Neural progenitor cell (in vitro differentiated cells): ENCODE measurements at regions not wholly inside any gene's neighbourhood (a gene's known extent, or its start where the extent isn't known, plus 50 kb on each side); places are given as distances from the start of the nearest gene placed in this dataset.

Experiments
- DNase-seq: peaks from one replicate; pipeline ENCODE4 v3.0.0-alpha.2; 2016; ENCODE audit warnings: low spot score
- H2AFZ ChIP-seq: fragments of 200-600 bp; sonication (generic); replicated peaks from 2 replicates; pipeline ENCODE4 v1.6.1; 2016; ENCODE audit warnings: antibody characterized with exemption
- H3F3A ChIP-seq: fragments of 200-600 bp; sonication (generic); 2 replicates; pipeline ENCODE4 v1.6.1; 2016; ENCODE audit warnings: antibody characterized with exemption, low read depth
- H3K27ac ChIP-seq: fragments of 200-600 bp; sonication (generic); 2 replicates; pipeline ENCODE4 v1.5.1; 2016; ENCODE audit warnings: mild to moderate bottlenecking
- H3K27me3 ChIP-seq: fragments of 200-600 bp; sonication (generic); 2 replicates; pipeline ENCODE4 v1.6.1; 2016; ENCODE audit warnings: mild to moderate bottlenecking, moderate library complexity
- H3K36me3 ChIP-seq: fragments of 200-600 bp; sonication (generic); 2 replicates; pipeline ENCODE4 v1.5.1; 2016
- H3K4me1 ChIP-seq: fragments of 200-600 bp; sonication (generic); 2 replicates; pipeline ENCODE4 v1.6.1; 2016; ENCODE audit warnings: mixed run types
- H3K4me2 ChIP-seq: fragments of 200-600 bp; sonication (generic); 2 replicates; pipeline ENCODE4 v1.6.1; 2016
- H3K4me3 ChIP-seq: fragments of 200-600 bp; sonication (generic); 2 replicates; pipeline ENCODE4 v1.5.1; 2016
- H3K79me2 ChIP-seq: fragments of 200-600 bp; sonication (generic); 2 replicates; pipeline ENCODE4 v1.6.1; 2016; ENCODE audit warnings: low read depth
- H3K9ac ChIP-seq: fragments of 200-600 bp; sonication (generic); 2 replicates; pipeline ENCODE4 v1.6.1; 2016
- H3K9me3 ChIP-seq: fragments of 200-600 bp; sonication (generic); 2 replicates; pipeline ENCODE4 v1.5.1; 2016; ENCODE audit warnings: low read depth
- H4K20me1 ChIP-seq: fragments of 200-600 bp; sonication (generic); 2 replicates; pipeline ENCODE4 v1.6.1; 2016; ENCODE audit warnings: low read depth
- H3K27ac Mint-ChIP-seq: 3 replicates; pipeline ENCODE4 v1.8.0; 2021; ENCODE audit warnings: mixed read lengths
- H3K27me3 Mint-ChIP-seq: 2 replicates; pipeline ENCODE4 v1.8.0; 2022; ENCODE audit warnings: low read depth, mild to moderate bottlenecking, inconsistent platforms, moderate library complexity, mixed read lengths; ENCODE audit not compliant: insufficient read depth
- H3K36me3 Mint-ChIP-seq: 3 replicates; pipeline ENCODE4 v1.8.0; 2021; ENCODE audit warnings: mixed read lengths
- H3K4me1 Mint-ChIP-seq: 3 replicates; pipeline ENCODE4 v1.8.0; 2021; ENCODE audit warnings: mixed read lengths
- H3K4me3 Mint-ChIP-seq: 3 replicates; pipeline ENCODE4 v1.8.0; 2021; ENCODE audit warnings: mild to moderate bottlenecking, moderate library complexity, mixed read lengths
- H3K9me3 Mint-ChIP-seq: 3 replicates; pipeline ENCODE4 v1.8.0; 2020; ENCODE audit warnings: mixed read lengths
- EZH2 ChIP-seq: fragments of 200-600 bp; sonication (generic); IDR thresholded peaks from 2 replicates; pipeline ENCODE4 v1.6.1; 2017; ENCODE audit warnings: antibody characterized with exemption, mild to moderate bottlenecking, moderate library complexity
- EZH2phosphoT487 ChIP-seq: fragments of 200-600 bp; sonication (generic); IDR thresholded peaks from 2 replicates; pipeline ENCODE4 v1.6.1; 2017; ENCODE audit warnings: antibody characterized with exemption
- TF ChIP-seq, protein P1 (sequence below): fragments of 200-600 bp; sonication (generic); IDR thresholded peaks from 2 replicates; pipeline ENCODE4 v1.5.1; 2017; ENCODE audit warnings: antibody characterized with exemption, mild to moderate bottlenecking

- no peaks in the 10 kb centered on the region for H3K4me1 ChIP-seq
- no peaks in the 10 kb centered on the region for H3K9me3 ChIP-seq
- no peak overlapping the region for H3K4me2 ChIP-seq
- H3K9me3 Mint-ChIP-seq, result no peaks in the 10 kb centered on the region
- H3K36me3 ChIP-seq, result no peaks in the 10 kb centered on the region
- TF ChIP-seq EZH2phosphoT487 (no peak), EZH2 (no peak)
- TF ChIP-seq, protein P1, sequence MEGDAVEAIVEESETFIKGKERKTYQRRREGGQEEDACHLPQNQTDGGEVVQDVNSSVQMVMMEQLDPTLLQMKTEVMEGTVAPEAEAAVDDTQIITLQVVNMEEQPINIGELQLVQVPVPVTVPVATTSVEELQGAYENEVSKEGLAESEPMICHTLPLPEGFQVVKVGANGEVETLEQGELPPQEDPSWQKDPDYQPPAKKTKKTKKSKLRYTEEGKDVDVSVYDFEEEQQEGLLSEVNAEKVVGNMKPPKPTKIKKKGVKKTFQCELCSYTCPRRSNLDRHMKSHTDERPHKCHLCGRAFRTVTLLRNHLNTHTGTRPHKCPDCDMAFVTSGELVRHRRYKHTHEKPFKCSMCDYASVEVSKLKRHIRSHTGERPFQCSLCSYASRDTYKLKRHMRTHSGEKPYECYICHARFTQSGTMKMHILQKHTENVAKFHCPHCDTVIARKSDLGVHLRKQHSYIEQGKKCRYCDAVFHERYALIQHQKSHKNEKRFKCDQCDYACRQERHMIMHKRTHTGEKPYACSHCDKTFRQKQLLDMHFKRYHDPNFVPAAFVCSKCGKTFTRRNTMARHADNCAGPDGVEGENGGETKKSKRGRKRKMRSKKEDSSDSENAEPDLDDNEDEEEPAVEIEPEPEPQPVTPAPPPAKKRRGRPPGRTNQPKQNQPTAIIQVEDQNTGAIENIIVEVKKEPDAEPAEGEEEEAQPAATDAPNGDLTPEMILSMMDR, result no peak
- no peak for DNase-seq
- no peaks in the 10 kb centered on the region for H4K20me1 ChIP-seq
- no peaks in the 10 kb centered on the region for H3K36me3 Mint-ChIP-seq
- H3K9ac ChIP-seq, result no peak overlapping the region
- H3K4me3 Mint-ChIP-seq, result no peak overlapping the region
- H3K27ac ChIP-seq, result no peak overlapping the region
- H3K4me1 Mint-ChIP-seq, result no peaks in the 10 kb centered on the region
- no peaks in the 10 kb centered on the region for H3K79me2 ChIP-seq
- no peaks in the 10 kb centered on the region for H3K27me3 Mint-ChIP-seq
- no peak overlapping the region for H3K27ac Mint-ChIP-seq
- H2AFZ ChIP-seq, result no peak overlapping the region
- no peak overlapping the region for H3K4me3 ChIP-seq
- no peaks in the 10 kb centered on the region for H3F3A ChIP-seq
- H3K27me3 ChIP-seq, result no peaks in the 10 kb centered on the region
These were observed 1211.8 kb upstream of the SLC39A10 start for GRCh38 chr2:194445226-194445625.

- Histone ChIP-seq H3K36me3 (no peaks in the 10 kb centered on the region), H3K27me3 (no peaks in the 10 kb centered on the region), H4K20me1 (no peaks in the 10 kb centered on the region), H3F3A (no peaks in the 10 kb centered on the region), H3K9me3 (no peaks in the 10 kb centered on the region), H3K4me3 (no peak overlapping the region), H3K4me2 (no peak overlapping the region), H3K4me1 (no peaks in the 10 kb centered on the region), H2AFZ (no peak overlapping the region), H3K9ac (no peak overlapping the region), H3K79me2 (no peaks in the 10 kb centered on the region), H3K27ac (no peak overlapping the region)
- Mint-ChIP-seq H3K4me3 (no peak overlapping the region), H3K27me3 (no peaks in the 10 kb centered on the region), H3K36me3 (no peaks in the 10 kb centered on the region), H3K4me1 (no peaks in the 10 kb centered on the region), H3K9me3 (no peaks in the 10 kb centered on the region), H3K27ac (no peak overlapping the region)
- TF ChIP-seq EZH2phosphoT487 (no peak), EZH2 (no peak)
- TF ChIP-seq, protein P1, result no peak
- DNase-seq, result no peak
These were observed 1213.1 kb upstream of the SLC39A10 start for GRCh38 chr2:194443926-194444325.

DNA sequence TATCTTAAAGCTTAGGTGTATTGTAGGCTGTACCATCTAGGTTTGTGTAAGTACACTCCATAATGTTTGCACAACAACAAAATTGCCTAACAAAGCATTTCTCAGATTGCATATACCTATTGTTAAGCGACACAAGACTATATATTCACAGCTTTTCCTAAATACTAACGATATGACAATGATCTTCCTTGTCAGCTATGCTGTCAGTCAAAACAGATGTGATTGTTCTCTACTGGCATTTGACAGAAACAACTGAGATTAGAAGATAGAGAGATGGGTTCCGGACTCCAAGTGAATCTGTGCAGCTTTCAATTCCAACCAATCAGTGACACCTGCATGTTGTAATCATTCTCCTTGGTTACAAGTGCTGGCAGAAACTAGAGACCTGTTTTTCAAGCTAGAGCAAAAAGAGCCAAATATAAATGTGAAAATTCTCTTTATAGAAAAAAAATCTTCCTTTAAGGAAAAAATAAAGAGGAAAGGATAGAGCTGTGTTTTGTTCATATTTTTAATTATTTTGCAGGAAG is 1232.3 kb upstream of the SLC39A10 start:
- H3K4me1 Mint-ChIP-seq, result no peaks in the 10 kb centered on the region
- Histone ChIP-seq H3F3A (no peaks in the 10 kb centered on the region), H2AFZ (peak overlapping the region; percentile 42), H3K9ac (no peak overlapping the region), H4K20me1 (no peaks in the 10 kb centered on the region), H3K9me3 (no peaks in the 10 kb centered on the region), H3K27ac (no peak overlapping the region), H3K4me3 (no peak overlapping the region), H3K4me2 (no peak overlapping the region), H3K79me2 (no peaks in the 10 kb centered on the region), H3K27me3 (no peaks in the 10 kb centered on the region), H3K4me1 (no peaks in the 10 kb centered on the region), H3K36me3 (no peaks in the 10 kb centered on the region)
- no peak overlapping the region for H3K27ac Mint-ChIP-seq
- H3K9me3 Mint-ChIP-seq, result no peaks in the 10 kb centered on the region
- no peak for TF ChIP-seq EZH2
- TF ChIP-seq EZH2phosphoT487, result no peak
- TF ChIP-seq, protein P1, result no peak
- no peak overlapping the region for H3K4me3 Mint-ChIP-seq
- no peaks in the 10 kb centered on the region for H3K27me3 Mint-ChIP-seq
- no peaks in the 10 kb centered on the region for H3K36me3 Mint-ChIP-seq
- no peak for DNase-seq
